ENCODE measurements at regions not wholly inside any gene's neighbourhood (a gene's known extent, or its start where the extent isn't known, plus 50 kb on each side); places are given as distances from the start of the nearest gene placed in this dataset.
"Not testable (repeated sequence)": the region's sequence is repeated elsewhere in the genome, so short reads cannot be mapped to it uniquely, and the experiment has no call there.

- DNase-seq = no peak
- Histone ChIP-seq H3K27ac (replicated peaks) (no peak overlapping the region), H3K4me3 (no peak overlapping the region), H3K36me3 (no peaks in the 10 kb centered on the region), H3K4me1 (no peaks in the 10 kb centered on the region), H3K9me3 (replicated peaks) (peaks cover 2% of the 10 kb centered on the region), H3K27me3 (ENCODE audit: low read depth) (no peaks in the 10 kb centered on the region)
- intact Hi-C loops (cut with micrococcal nuclease) = no loop called here
- TF ChIP-seq CTCF (IDR thresholded peaks at IDR 0.05; ENCODE audit: borderline replicate concordance) = no peak
Measured at GRCh38 chr15:91356083-91356482, 256.0 kb downstream of the SV2B start.

GRCh38 chr15:91357011-91357410 is 257.0 kb downstream of the SV2B start:
- Histone ChIP-seq H3K36me3 (no peaks in the 10 kb centered on the region), H3K27me3 (ENCODE audit: low read depth) (no peaks in the 10 kb centered on the region), H3K27ac (replicated peaks) (no peak overlapping the region), H3K4me3 (no peak overlapping the region), H3K9me3 (replicated peaks) (peaks cover 8% of the 10 kb centered on the region), H3K4me1 (no peaks in the 10 kb centered on the region)
- no peak for DNase-seq
- no peak for TF ChIP-seq CTCF (IDR thresholded peaks at IDR 0.05; ENCODE audit: borderline replicate concordance)
- intact Hi-C loops (cut with micrococcal nuclease) = no loop called here

- no peak for DNase-seq
- Histone ChIP-seq H3K27me3 (ENCODE audit: low read depth) (no peaks in the 10 kb centered on the region), H3K36me3 (no peaks in the 10 kb centered on the region), H3K9me3 (replicated peaks) (peaks cover 8% of the 10 kb centered on the region), H3K27ac (replicated peaks) (no peak overlapping the region), H3K4me1 (no peaks in the 10 kb centered on the region), H3K4me3 (no peak overlapping the region)
- TF ChIP-seq CTCF (IDR thresholded peaks at IDR 0.05; ENCODE audit: borderline replicate concordance) = no peak
- intact Hi-C loops (cut with micrococcal nuclease) = no loop called here
Measured at GRCh38 chr15:91357486-91357885, 257.4 kb downstream of the SV2B start.

- peaks cover 8% of the 10 kb centered on the region for H3K9me3 ChIP-seq (replicated peaks)
- no peak for DNase-seq
- no peak overlapping the region for H3K27ac ChIP-seq (replicated peaks)
- intact Hi-C loops (cut with micrococcal nuclease) = no loop called here
- no peaks in the 10 kb centered on the region for H3K36me3 ChIP-seq
- no peak overlapping the region for H3K4me3 ChIP-seq
- no peak for TF ChIP-seq CTCF (IDR thresholded peaks at IDR 0.05; ENCODE audit: borderline replicate concordance)
- H3K27me3 ChIP-seq (ENCODE audit: low read depth) = no peaks in the 10 kb centered on the region
- no peaks in the 10 kb centered on the region for H3K4me1 ChIP-seq
Measured at GRCh38 chr15:91358405-91358804, 258.3 kb downstream of the SV2B start.

GRCh38 chr15:91361696-91362095 is 261.6 kb downstream of the SV2B start:
- DNase-seq; H3K4me1 ChIP-seq; H3K27ac ChIP-seq (replicated peaks); H3K27me3 ChIP-seq (ENCODE audit: low read depth); H3K4me3 ChIP-seq; intact Hi-C loops (cut with micrococcal nuclease); H3K36me3 ChIP-seq: not testable (repeated sequence)
- H3K9me3 ChIP-seq (replicated peaks) = peaks cover 21% of the 10 kb centered on the region

GRCh38 chr15:91366111-91366510 is 266.1 kb downstream of the SV2B start:
- no peak overlapping the region for H3K27ac ChIP-seq (replicated peaks)
- intact Hi-C loops (cut with micrococcal nuclease) = no loop called here
- no peak overlapping the region for H3K4me3 ChIP-seq
- no peaks in the 10 kb centered on the region for H3K4me1 ChIP-seq
- no peak for TF ChIP-seq CTCF (IDR thresholded peaks at IDR 0.05; ENCODE audit: borderline replicate concordance)
- no peak for DNase-seq
- no peaks in the 10 kb centered on the region for H3K27me3 ChIP-seq (ENCODE audit: low read depth)
- no peaks in the 10 kb centered on the region for H3K36me3 ChIP-seq
- H3K9me3 ChIP-seq (replicated peaks) = peaks cover 21% of the 10 kb centered on the region

All from left ventricle myocardium inferior (tissue), 1 donor.